ENCODE measurements at regions not wholly inside any gene's neighbourhood (a gene's known extent, or its start where the extent isn't known, plus 50 kb on each side); places are given as distances from the start of the nearest gene placed in this dataset.

DNA sequence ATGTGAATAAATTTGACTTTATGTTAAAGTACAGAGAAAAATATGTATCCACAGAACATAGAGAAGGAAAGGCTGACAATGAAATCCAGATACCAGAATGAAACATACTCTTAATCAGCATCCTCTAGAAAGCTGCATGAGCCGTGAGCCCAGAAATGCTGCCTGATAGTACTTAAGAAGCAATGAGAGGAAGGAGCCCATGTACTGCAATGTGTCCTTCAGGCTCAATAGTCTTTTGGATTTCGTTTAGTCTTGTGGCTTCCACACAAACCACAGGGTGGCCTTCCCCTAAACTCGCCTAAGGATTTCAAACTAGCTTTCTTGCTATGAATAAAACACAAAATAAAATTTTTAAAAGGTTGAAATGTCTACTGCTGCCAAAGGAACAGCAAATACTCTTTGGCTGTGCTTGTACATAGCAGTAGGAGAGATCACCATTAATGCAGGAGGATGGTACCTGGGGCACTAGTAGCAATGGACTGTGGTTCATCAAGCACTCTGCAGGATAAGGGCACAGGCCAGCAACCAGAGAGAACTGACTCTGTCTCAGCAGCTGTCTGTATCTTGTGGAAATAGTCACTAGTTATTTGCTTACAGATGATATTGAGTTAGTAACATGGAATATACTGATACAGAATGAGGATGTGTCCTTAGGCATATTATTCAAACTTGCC, 988.3 kb upstream of the LRFN5 start:
- DNase-seq (ENCODE audit: low spot score) (no peak), ATAC-seq (ENCODE audit: low FRiP score) (no peak)
- TF ChIP-seq, protein P1, sequence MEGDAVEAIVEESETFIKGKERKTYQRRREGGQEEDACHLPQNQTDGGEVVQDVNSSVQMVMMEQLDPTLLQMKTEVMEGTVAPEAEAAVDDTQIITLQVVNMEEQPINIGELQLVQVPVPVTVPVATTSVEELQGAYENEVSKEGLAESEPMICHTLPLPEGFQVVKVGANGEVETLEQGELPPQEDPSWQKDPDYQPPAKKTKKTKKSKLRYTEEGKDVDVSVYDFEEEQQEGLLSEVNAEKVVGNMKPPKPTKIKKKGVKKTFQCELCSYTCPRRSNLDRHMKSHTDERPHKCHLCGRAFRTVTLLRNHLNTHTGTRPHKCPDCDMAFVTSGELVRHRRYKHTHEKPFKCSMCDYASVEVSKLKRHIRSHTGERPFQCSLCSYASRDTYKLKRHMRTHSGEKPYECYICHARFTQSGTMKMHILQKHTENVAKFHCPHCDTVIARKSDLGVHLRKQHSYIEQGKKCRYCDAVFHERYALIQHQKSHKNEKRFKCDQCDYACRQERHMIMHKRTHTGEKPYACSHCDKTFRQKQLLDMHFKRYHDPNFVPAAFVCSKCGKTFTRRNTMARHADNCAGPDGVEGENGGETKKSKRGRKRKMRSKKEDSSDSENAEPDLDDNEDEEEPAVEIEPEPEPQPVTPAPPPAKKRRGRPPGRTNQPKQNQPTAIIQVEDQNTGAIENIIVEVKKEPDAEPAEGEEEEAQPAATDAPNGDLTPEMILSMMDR (IDR thresholded peaks at IDR 0.05): no peak

- TF ChIP-seq, protein P1 (IDR thresholded peaks at IDR 0.05): no peak
- DNase-seq (ENCODE audit: low spot score) (no peak), ATAC-seq (ENCODE audit: low FRiP score) (no peak)
Measured at GRCh38 chr14:40616579-40616978, 990.1 kb upstream of the LRFN5 start.

DNA sequence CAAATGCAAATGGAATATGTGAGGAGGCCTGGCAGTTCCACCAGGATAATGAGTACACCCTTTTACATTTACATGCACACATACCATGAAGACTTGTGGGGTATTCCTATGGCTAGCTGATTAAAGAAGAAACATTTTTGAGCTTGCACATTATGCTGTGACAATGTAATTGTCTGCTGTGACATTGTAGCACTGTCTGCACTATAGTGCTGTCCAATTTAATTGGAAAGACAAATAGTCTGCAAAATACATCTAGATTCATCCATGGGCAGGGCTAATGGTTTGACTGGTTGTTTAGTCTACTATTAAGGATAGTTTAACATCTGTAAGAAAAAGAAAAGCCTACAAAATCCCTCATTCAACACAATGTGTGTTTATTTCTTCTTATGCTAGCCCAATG, 1005.6 kb upstream of the LRFN5 start:
- TF ChIP-seq, protein P1 (IDR thresholded peaks at IDR 0.05): no peak
- ATAC-seq (ENCODE audit: low FRiP score) (no peak), DNase-seq (ENCODE audit: low spot score) (no peak)

DNA sequence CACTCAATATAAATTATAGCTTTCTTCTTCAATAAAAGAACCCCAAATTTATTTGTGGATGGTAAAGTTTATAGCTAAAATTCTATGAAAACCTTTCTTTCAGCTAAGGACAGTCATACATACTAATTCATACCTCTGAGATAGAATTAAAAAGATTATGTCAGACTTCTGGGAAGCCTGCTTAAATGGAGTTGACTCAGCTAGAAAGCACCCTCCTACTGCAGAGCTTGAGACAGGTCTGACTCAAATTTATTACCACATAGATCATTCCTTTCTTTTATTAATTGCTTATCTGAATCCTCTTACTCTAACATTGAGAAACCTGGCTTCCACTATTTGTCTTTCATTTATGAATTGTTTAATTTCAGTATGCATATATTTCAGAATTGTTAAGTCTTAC, 1007.0 kb upstream of the LRFN5 start:
- no peak for DNase-seq (ENCODE audit: low spot score)
- TF ChIP-seq, protein P1 (IDR thresholded peaks at IDR 0.05): no peak
- ATAC-seq (ENCODE audit: low FRiP score): peak; percentile 94

DNA sequence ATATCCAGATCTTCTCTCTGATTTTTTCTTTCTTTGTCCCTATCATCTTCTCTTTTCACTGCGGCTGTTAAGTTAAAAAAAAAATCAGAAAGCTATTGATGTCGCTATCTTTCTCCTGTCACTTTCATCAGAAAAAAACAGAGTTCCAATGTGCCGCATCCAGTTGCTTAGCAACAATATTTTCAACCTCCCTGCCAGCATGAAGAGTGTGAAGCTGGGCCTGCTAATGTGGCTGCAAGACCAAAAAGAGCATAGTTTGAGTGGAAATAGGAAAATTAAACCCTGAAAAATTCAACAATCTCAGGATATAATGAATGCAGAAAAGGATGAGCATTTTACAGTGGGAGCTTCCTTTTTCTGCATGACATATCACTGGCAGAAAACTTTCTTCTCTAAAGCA, 1025.4 kb upstream of the LRFN5 start:
- TF ChIP-seq, protein P1 (IDR thresholded peaks at IDR 0.05): no peak
- DNase-seq (ENCODE audit: low spot score): no peak

GRCh38 chr14:40576880-40577478, 1029.7 kb upstream of the LRFN5 start:
- ATAC-seq (ENCODE audit: low FRiP score): no peak
- DNase-seq (ENCODE audit: low spot score): no peak
- TF ChIP-seq, protein P1 (IDR thresholded peaks at IDR 0.05): no peak

More for the DNA sequence above, 1025.4 kb upstream of the LRFN5 start:
- no peak for ATAC-seq (ENCODE audit: low FRiP score)

GRCh38 chr14:40574780-40575179, 1031.9 kb upstream of the LRFN5 start:
- ATAC-seq (ENCODE audit: low FRiP score) (no peak), DNase-seq (ENCODE audit: low spot score) (no peak)
- TF ChIP-seq, protein P1 (IDR thresholded peaks at IDR 0.05): no peak
